ENCODE measurements at regions not wholly inside any gene's neighbourhood (a gene's known extent, or its start where the extent isn't known, plus 50 kb on each side); places are given as distances from the start of the nearest gene placed in this dataset.

- Histone ChIP-seq H3K4me1 (ENCODE audit: control insufficient read depth, insufficient read depth, low read length) (no peaks in the 10 kb centered on the region), H3K4me3 (ENCODE audit: low read length) (no peak overlapping the region), H3K36me3 (ENCODE audit: control insufficient read depth, insufficient read depth, low read length) (no peaks in the 10 kb centered on the region), H3K27ac (ENCODE audit: low read length) (no peak overlapping the region), H3K27me3 (ENCODE audit: control insufficient read depth, insufficient read depth, low read length) (no peaks in the 10 kb centered on the region), H3K9me3 (ENCODE audit: control insufficient read depth, insufficient read depth, low read length) (no peaks in the 10 kb centered on the region)
- ATAC-seq, result no peak
- peaks cover 10% of the 10 kb centered on the region in 2 donors for H3K27me3 Mint-ChIP-seq (ENCODE audit: low read depth in 2 of 2)
- 100% methylated on average over 1 of the region's 1 CpG for WGBS (ENCODE audit: insufficient coverage)
- TF ChIP-seq CTCF (IDR thresholded peaks at IDR 0.05), result no peak
- intact Hi-C loops (cut with micrococcal nuclease), result no loop called here
- H3K27ac Mint-ChIP-seq, result no peak overlapping the region
- H3K4me3 Mint-ChIP-seq, result no peak overlapping the region
- H3K4me1 Mint-ChIP-seq, result no peaks in the 10 kb centered on the region
- no peaks in the 10 kb centered on the region for H3K36me3 Mint-ChIP-seq
- H3K9me3 Mint-ChIP-seq, result no peaks in the 10 kb centered on the region
- no peak for DNase-seq
Observed at GRCh38 chr16:80074329-80074728, 466.5 kb upstream of the DYNLRB2 start.

GRCh38 chr16:80071964-80072456 is 468.8 kb upstream of the DYNLRB2 start:
- no peak for DNase-seq
- H3K36me3 ChIP-seq (ENCODE audit: control insufficient read depth, insufficient read depth, low read length), result no peaks in the 10 kb centered on the region
- Mint-ChIP-seq H3K4me1 (no peaks in the 10 kb centered on the region), H3K27ac (no peak overlapping the region), H3K27me3 (ENCODE audit: low read depth in 2 of 2) (peaks cover 12 to 20% of the 10 kb centered on the region in 2 donors), H3K9me3 (no peaks in the 10 kb centered on the region), H3K4me3 (no peak overlapping the region), H3K36me3 (no peaks in the 10 kb centered on the region)
- intact Hi-C loops (cut with micrococcal nuclease), result no loop called here
- no peaks in the 10 kb centered on the region for H3K27me3 ChIP-seq (ENCODE audit: control insufficient read depth, insufficient read depth, low read length)
- no peak for TF ChIP-seq CTCF (IDR thresholded peaks at IDR 0.05)
- no peak overlapping the region for H3K4me3 ChIP-seq (ENCODE audit: low read length)
- H3K27ac ChIP-seq (ENCODE audit: low read length), result no peak overlapping the region
- 79% methylated on average over 5 of the region's 5 CpGs for WGBS (ENCODE audit: insufficient coverage)
- ATAC-seq, result peak in 1 of 3 donors; percentile 27
- no peaks in the 10 kb centered on the region for H3K4me1 ChIP-seq (ENCODE audit: control insufficient read depth, insufficient read depth, low read length)
- no peaks in the 10 kb centered on the region for H3K9me3 ChIP-seq (ENCODE audit: control insufficient read depth, insufficient read depth, low read length)

- no peak overlapping the region for H3K4me3 Mint-ChIP-seq
- TF ChIP-seq CTCF (IDR thresholded peaks at IDR 0.05), result no peak
Observed at GRCh38 chr16:80066805-80067580, 466.5 kb upstream of the MAF start.

GRCh38 chr16:80065541-80065940 is 465.0 kb upstream of the MAF start:
- Mint-ChIP-seq H3K36me3 (no peaks in the 10 kb centered on the region), H3K27ac (no peak overlapping the region), H3K4me1 (no peaks in the 10 kb centered on the region), H3K4me3 (no peak overlapping the region), H3K9me3 (no peaks in the 10 kb centered on the region), H3K27me3 (ENCODE audit: low read depth in 2 of 2) (peaks cover 8 to 12% of the 10 kb centered on the region in 2 donors)
- ATAC-seq (no peak), DNase-seq (no peak)
- Histone ChIP-seq H3K4me1 (ENCODE audit: control insufficient read depth, insufficient read depth, low read length) (no peaks in the 10 kb centered on the region), H3K27me3 (ENCODE audit: control insufficient read depth, insufficient read depth, low read length) (no peaks in the 10 kb centered on the region), H3K36me3 (ENCODE audit: control insufficient read depth, insufficient read depth, low read length) (no peaks in the 10 kb centered on the region), H3K4me3 (ENCODE audit: low read length) (no peak overlapping the region), H3K9me3 (ENCODE audit: control insufficient read depth, insufficient read depth, low read length) (no peaks in the 10 kb centered on the region), H3K27ac (ENCODE audit: low read length) (no peak overlapping the region)
- intact Hi-C loops (cut with micrococcal nuclease), result no loop called here
- no peak for TF ChIP-seq CTCF (IDR thresholded peaks at IDR 0.05)
- whole genome bisulfite sequencing (ENCODE audit: insufficient coverage), result 84% methylated on average over 3 of the region's 3 CpGs

More at GRCh38 chr16:80066805-80067580, 466.5 kb upstream of the MAF start:
- WGBS (ENCODE audit: insufficient coverage), result 79% methylated on average over 10 of the region's 12 CpGs
- H3K27me3 Mint-ChIP-seq (ENCODE audit: low read depth in 2 of 2), result peaks cover 6 to 12% of the 10 kb centered on the region in 2 donors
- no peaks in the 10 kb centered on the region for H3K36me3 ChIP-seq (ENCODE audit: control insufficient read depth, insufficient read depth, low read length)
- H3K27ac ChIP-seq (ENCODE audit: low read length), result no peak overlapping the region
- ATAC-seq (no peak), DNase-seq (no peak)
- no peaks in the 10 kb centered on the region for H3K4me1 ChIP-seq (ENCODE audit: control insufficient read depth, insufficient read depth, low read length)
- no peak overlapping the region for H3K27ac Mint-ChIP-seq
- no peak overlapping the region for H3K4me3 ChIP-seq (ENCODE audit: low read length)
- no peaks in the 10 kb centered on the region for H3K36me3 Mint-ChIP-seq
- no peaks in the 10 kb centered on the region for H3K9me3 Mint-ChIP-seq
- H3K27me3 ChIP-seq (ENCODE audit: control insufficient read depth, insufficient read depth, low read length), result no peaks in the 10 kb centered on the region
- no peaks in the 10 kb centered on the region for H3K4me1 Mint-ChIP-seq
- H3K9me3 ChIP-seq (ENCODE audit: control insufficient read depth, insufficient read depth, low read length), result no peaks in the 10 kb centered on the region
- intact Hi-C loops (cut with micrococcal nuclease), result no loop called here
